CD4-positive, alpha-beta T cell treated with Interleukin-6 at 100 ng/mL for 8 hours (primary cell): ENCODE measurements at regions not wholly inside any gene's neighbourhood (a gene's known extent, or its start where the extent isn't known, plus 50 kb on each side); places are given as distances from the start of the nearest gene placed in this dataset.
"Not testable (repeated sequence)": the region's sequence is repeated elsewhere in the genome, so short reads cannot be mapped to it uniquely, and the experiment has no call there.

Source experiments
- DNase-seq: peaks from one replicate; pipeline ENCODE4 v3.0.0-alpha.2; 2020; ENCODE audit warnings: mixed read lengths, low spot score

DNA sequence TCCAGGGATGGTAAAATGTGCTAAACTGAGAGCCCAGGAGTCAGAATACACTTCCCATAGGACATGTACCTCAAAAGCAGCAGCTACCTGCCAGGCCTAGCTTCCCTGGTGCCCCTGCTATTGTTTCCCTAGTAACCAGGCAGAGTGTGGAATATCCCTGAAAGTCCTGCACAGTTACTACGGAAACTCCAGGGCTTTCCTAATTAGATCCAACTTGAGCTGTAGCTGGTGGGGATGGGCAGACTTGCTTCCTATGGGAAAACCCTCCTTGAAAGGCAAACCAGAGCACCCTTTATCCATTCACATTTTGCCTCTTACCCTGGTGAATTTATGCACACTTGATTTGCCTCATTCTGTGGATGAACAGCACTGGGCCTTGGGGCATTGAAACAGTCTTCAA lies 559.9 kb upstream of the PBX1 start:
- no peak for DNase-seq

DNA sequence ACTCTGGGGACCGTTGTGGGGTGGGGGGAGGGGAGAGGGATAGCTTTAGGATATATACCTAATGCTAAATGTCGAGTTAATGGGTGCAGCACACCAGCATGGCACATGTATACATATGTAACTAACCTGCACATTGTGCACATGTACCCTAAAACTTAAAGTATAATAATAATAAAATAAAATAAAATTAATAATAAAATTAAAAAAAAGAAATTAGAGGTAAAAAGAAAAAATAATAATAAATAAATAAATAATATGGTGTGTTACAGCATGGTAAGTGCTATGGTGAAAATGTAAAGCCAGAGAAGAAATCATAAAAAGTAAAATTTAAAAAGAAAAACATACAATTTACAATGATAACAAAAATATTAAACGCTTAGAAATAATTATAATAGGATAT lies 552.8 kb upstream of the PBX1 start:
- DNase-seq, result not testable (repeated sequence)

DNA sequence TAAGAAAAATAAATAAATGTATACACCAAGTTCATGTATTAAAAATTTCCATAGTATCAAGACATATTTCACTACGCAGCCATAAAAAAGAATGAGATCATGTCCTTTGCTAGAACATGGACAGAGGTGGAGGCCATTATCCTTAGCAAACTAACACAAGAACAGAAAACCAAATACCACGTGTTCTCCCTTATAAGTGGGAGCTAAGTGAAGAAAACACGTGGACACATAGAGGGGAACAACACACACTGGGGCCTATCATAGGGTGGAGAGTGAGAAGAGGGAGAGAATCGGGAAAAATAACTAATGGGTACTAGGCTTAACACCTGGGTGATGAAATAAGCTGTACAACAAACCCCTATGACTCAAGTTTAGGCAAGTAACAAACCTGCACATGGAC lies 552.4 kb upstream of the PBX1 start:
- DNase-seq, result no peak

DNA sequence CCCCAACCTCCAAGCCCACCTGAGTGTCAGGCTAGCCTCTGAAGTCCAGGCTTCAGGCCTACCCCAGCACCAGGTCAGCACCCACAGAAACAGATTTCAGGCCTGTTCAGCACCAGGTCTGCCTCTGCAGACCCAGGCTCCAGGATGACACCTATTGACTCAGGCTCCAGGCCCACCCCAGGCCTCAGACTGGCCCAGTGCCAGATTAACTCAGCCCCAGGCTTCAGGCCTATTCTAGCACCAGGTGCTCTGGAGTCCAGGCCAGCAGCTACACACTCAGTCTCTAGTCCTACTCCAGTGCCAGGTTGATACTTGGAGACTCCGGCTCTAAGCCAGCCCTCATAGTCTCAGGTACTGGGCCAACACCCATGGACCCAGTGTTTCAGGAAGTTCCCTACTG lies 541.7 kb upstream of the PBX1 start:
- DNase-seq, result no peak

DNA sequence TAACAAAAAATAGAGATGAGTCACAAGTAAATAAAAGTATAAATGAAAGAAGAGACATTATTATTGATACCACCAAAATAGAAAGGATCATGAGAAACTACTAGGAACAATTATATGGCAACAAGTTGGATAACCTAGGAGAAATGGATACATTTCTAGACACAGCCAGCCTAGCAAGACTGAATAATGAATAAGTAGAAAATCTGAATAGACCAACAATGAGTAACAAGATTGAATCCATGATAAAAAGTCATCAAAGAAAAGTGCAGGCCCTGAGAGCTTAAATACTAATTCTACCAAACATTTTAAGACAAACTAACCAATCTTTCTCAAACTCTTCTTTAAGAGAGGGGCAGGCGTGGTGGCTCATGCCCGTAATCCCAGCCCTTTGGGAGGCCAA lies 538.6 kb upstream of the PBX1 start:
- DNase-seq, result no peak

DNA sequence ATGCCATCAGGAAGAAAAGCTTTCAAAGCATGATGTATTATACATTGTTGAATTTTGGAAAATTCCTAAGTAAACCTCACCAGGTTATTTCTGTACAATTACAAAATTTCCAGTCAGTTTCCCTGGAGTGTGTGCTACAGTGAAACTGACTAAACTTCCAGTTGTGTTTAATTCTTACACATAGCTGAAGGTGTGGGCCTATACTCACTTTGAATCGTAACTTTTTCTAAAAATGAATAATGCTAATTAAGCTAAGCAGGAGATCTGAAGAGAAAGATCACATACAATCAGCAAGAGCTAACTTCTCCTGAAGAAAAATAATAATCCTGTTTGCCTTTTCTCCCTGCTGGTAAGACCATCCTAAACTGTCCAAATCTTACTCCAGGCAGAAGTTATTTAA lies 537.2 kb upstream of the PBX1 start:
- no peak for DNase-seq

DNA sequence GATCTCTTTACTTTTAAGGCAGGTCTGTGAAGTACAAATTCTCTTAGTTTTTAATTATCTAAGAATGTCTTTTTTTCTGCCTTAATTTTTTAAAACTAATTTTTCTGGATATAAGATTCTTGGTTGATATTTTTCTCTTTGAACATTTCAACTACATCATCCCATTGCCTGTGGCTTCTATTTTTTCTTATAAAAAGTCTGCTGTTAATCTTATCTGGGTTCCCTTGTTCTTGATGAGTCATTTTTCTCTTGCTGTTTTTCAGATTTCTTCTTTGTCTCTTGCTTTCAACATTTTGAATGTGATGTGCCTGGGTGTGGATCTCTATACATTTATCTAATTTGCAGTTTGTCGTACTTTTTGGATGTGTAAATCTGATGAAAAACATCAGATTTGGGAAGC lies 525.2 kb upstream of the PBX1 start:
- no peak for DNase-seq

DNA sequence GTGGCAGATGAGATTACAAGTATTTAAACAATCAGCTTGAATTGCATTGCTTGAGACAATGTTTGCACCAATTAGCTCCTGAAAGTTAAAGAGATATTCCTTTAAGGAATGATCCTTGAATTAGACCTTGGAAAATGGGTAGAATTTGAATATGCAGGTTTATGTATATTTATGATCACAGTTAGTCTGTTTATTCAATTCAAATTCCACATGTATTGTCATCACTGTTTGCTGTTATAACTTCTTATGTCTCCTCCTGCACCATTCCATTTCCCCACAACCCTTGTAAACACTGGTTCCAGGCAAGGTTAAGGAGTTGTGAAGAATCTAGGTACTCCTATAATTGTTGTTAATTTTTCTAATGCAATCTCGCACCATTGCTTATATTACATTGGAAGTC lies 518.2 kb upstream of the PBX1 start:
- DNase-seq, result no peak

DNA sequence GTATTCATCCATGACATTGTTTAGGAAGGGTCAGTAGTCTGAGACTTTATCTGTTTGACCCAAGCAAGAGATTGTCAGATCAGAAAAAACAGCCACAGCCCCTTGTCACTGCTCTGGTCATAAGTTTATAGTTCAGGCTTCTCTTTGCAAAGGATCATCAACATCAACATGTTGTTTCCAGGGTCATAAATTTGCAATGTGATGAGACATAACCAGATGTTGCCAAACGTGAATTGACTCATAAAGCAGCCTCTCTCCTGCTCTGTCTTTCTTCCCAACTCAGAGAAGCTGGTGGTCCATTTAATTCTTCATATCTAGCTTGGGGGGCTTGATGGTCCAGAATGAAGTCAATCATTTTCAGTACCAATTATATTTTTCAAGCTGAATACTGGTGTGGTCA lies 507.2 kb upstream of the PBX1 start:
- no peak for DNase-seq

DNA sequence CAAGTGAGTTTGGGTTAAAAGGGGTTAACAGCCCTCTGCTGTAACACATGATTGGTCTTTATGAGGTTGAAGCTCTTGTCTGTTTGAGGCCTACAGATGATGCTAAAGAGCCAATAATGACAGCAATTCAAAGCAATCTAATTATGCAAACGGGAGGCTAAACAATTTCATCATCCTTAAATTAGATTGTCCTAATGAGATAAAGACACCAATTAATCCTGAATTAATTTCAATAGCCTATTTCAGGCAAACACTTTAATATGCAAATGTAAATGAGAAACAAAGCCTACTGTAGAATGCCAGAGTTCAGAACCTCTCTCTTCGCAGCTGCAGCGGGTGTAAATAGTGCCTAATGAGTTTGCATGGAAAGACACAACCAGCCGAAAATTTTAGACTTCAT lies 504.7 kb upstream of the PBX1 start:
- DNase-seq, result no peak

DNA sequence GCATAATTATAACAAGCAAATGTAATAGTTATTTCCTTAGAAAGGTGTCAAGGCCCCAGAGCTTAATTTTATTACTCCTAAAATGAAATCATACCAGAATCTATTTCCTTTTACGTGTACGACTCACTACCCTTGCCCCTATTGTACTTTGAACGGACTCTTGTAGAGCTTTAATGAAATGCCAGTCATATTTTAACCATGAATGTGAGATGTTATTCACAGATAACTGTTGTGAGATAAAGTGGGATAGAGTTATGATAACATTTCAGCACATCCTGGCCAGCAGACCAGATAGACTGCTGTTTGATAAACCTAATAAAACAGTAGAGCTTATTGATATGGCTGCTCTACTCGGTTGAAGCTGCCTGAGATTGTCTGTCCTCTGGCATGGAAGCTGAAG lies 500.8 kb upstream of the PBX1 start:
- DNase-seq, result no peak

DNA sequence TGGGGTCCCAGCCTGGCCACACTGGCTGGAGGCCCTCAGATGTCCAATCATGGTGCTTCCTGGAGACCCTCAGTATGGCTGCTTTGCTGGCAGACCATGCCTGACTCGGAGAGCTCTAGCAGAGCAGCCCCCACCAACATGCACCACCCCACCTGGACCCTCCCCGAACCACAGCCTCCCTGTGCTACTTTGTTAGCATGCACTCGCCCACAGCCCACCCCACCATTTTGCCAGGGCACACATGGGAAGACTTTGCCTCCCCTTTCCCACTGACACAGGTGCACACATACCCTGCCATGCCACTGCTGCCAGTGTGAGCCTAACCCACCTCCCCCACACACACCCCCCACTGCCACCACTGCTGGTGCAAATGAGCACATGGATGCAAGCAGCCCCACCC lies 497.5 kb upstream of the PBX1 start:
- DNase-seq, result no peak

DNA sequence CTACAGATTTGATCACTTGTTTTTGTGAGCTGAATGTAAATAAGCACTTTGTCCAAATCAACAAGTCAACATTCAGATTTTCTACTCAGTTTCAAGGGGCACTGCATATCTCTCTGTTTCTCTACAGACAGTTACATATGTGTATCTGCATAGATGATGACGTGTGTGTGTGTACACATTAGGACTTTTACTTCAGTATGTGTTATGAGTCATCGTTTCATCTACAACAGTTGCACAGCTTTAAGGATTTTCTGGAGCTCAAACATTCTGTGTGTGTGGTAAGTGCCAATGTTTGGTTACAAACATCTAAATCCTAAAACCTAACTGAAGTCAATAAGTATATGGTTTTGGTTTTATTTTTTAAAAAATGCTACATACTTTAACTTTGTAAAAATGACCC lies 494.5 kb upstream of the PBX1 start:
- no peak for DNase-seq

DNA sequence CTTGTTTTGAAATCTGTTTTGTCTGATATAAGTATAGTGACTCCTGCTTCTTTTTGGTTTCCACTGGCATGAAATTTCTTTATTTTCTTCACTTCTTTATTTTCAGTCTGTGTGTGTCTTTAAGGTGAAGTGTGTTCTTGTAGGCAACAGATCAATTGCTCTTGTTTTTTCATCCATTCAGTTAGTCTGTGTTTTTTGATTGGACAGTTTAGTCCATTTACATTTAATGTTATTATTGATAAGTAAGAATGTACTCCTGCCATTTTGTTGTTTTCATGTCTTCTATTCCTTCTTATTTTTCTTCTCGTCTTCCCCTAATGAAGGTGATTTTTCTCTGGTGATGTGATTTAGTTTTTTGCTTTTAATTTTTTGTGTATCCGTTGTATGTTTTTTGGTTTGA lies 487.7 kb upstream of the PBX1 start:
- no peak for DNase-seq

DNA sequence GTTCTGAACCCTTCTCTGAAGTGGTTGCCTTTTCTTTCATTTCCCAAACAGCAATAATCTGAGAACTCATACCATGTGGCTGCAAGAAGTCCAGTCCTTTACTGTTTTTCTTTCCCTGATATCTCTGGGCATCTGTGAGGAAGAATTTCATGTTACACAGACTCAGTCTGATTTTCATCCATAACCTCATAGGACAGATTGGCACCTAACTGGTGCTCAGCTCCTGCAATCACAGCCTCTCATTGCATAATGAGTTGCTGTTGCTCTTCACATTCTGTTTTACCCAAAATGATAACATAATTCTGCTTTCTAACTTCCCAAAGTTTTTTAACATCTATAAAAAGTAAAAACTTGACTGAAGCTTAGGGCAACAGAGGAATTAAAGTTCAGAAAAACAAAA lies 472.2 kb upstream of the PBX1 start:
- DNase-seq, result no peak

DNA sequence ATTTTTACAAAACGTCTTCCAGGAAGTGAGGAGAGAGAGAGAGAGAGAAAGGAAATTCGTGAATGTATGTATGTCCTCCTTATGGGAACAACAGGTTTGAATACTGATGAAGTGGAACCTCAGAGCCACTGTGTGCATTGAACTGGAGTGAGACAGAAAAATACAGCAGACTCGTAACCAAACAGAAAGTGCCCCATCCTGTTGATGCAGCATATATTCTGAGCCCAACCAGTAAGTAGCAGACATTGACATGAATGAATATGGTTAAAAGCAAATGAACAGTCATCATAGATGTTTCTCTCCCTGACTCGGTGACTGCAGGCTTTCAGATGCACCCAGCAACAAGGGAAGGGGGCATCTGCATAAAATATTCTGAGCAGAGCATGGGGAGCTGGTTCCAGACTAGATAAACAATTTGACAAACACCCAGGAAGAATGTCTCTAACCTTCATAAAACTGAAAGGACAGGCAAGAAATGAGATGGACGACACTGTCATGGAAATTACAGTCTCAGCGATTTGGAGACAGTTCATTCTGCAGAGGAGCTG lies 471.0 kb upstream of the PBX1 start:
- DNase-seq, result no peak

DNA sequence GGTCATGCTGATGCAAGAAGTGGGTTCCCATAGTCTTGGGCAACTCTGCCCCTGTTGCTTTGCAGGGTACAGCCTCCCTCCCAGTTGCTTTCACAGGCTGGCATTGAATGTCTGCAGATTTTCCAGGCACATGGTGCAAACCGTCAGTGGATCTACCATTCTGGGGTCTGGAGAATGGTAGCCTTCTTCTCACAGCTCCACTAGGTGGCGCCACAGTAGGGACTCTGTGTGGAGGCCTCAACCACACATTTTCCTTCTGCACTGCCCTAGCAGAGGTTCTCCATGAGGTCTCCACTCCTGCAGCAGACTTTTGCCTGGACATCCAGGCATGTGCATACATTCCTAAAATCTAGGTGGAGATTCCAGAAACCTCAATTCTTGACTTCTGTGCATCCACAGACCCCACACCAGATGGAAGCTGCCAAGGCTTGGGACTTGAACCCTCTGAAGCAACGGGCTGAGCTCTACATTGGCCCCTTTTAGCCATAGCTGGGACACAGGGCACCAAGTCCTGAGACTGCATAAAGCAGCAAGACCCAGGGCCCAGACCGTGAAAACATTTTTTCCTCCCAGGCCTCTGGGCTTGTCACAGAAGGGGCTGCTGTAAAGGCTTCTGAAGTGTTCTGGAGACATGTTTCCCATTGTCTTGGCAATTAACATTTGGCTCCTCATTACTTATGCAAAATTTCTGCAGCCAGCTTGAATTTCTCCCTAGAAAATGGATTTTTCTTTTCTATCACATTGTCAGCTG lies 466.2 kb upstream of the PBX1 start:
- no peak for DNase-seq

DNA sequence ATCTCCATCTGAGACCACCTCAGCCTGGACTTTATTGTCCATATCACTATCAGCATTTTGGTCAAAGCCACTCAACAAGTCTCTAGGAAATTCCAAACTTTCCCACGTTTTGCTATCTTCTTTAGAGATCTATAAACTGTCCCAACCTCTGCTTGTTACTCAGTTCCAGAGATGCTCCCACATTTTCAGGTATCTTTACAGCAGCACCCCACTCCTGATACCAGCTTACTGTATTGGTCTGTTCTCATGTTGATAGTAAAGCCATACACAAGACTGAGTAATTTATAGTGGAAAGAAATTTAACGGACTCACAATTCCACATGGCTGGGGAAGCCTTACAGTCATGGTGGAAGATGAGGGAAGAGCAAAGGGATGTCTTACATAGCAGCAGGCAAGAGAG lies 465.4 kb upstream of the PBX1 start:
- no peak for DNase-seq

DNA sequence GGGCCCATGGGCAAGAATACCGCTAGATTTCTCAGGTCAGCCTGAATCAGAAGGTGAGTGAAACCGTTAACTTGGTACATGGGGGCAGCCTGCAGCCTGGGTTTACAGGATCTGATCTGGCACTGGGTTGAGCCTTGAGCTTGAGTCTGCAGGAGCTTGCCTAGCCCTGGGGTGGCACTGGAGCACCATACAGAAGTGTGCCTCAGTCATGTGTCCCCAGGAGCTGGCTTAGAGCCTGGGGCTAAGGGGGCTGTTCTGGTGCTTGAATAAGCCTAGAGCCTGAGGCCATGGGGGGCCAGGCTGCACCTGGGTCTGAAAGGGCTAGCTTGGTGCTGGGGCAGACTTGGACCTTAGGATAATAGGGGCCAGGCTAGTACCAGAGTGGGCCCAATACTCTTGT lies 457.2 kb upstream of the PBX1 start:
- no peak for DNase-seq

DNA sequence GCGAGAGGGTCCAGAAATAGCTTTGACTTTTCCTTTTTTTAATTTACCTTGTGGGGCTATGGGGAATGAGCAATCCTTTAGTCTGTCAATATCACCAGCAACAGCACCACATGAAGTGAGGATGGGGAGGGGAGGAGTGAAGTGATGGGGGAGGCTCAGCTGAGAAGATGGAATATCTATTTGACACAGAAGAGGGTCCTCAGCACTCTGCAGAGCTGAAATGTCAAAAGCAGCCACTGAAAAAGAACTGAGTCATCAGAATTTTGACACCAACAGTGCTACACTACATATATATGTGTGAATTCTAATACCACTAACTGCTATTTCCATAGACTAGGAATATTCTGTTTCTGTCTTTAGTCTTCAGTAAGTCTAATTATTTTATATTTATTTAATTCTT lies 427.0 kb upstream of the PBX1 start:
- DNase-seq, result no peak

DNA sequence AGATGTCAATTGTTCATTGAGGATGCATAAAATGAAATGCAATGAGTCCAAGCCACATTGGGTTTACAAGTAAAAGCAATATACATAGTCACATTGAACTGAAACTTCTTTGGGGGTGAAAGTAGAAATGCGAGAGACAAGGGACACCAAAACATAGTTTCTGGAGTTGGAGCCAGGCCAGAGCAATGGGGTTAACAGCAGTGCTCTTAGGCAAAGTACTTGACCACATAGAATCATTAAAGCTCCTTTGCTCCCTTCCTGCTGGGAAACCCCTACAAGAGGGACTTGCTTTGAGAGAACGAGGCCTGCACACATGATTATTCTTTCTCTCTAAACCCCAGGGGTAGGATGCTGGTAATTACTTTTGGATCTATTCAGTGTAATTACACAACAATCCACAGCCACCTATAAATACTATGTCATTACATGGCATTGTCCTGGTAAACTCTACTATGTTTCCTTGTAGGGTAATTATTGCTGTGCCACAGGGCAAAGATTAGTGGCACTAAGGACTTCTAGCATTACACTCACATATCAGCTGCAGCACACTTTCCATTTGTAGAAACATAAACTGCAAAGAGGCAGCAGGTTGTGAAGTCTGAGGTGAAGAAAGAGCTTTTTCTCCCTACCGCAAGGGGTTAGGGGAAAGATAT lies 421.6 kb upstream of the PBX1 start:
- DNase-seq, result no peak

DNA sequence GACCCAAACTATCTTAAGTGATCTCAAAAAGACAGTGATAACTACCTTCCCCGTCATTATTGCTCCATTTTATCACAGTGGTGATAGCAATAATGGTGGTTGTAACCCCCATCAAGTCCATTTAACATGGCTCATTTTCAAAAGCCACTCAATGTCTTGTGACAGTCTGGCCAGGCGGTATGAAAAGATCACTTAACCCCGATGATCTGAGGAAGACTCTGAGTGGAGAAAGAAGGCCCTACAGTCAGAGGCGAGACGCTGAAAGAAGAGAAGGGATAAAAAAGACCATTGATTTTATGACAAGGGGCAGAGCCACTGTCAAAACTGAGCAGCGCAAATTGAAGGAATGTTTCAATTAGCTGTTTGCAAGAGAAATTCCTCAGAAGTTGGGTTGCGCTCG lies 417.2 kb upstream of the PBX1 start:
- no peak for DNase-seq

DNA sequence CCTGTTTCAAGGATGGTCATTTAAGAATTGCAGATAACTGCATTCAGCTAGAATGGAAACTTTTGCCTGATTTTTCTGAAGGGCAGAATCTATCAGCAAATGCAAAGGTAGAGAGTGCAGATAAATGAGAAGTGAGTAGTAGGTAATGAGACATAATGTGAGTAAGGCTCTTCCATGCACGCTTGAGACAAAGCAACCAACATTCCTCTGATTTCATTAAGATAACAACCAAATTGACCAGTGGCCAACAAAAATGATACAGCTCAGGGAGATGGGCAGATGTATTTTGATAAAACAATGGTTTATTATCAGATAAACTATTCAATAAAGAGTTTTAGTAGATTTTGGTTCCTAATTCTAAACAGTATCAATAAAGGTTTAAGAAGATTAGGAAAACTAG lies 404.4 kb upstream of the PBX1 start:
- DNase-seq, result no peak

DNA sequence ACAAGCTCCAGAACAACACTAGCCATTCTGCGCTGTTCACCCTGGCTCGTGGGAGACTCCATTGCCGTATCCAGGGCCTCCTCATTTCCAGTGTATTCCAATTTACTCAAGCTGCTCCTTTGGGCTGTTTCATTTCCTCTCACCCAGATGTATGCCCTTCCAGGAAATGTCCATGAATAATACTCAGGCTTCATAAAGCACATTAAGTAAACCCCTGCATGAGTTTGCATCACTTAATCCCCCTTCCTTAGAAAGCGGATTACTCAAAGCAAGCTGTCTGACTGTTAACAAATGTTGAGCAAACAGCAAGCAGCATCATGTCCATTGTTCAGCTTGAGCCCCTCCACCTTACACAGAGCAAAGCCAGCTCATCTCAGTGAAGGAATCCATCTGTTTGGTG lies 403.6 kb upstream of the PBX1 start:
- DNase-seq, result no peak
